Calu3 (cell line): ENCODE measurements at regions not wholly inside any gene's neighbourhood (a gene's known extent, or its start where the extent isn't known, plus 50 kb on each side); places are given as distances from the start of the nearest gene placed in this dataset.

Experiments
- BruUV-seq: library from RNA; stranded (reverse); fragments of 400-500 nt; replicated peaks from 2 replicates; lab custom pipeline; 2021; lab: Mats Ljungman, UMichigan
- CTCF ChIA-PET: fragments of 300-600 bp; sonication (Branson Sonifier 250); formaldehyde crosslinking; loops from one replicate; lab custom pipeline; 2022; ENCODE audit warnings: antibody characterized with exemption; lab: Charles Lee
- DNase-seq: peaks from one replicate; pipeline ENCODE4 v3.0.0; 2022
- H3K27ac Mint-ChIP-seq: one replicate; pipeline ENCODE4 v1.8.0; 2022; ENCODE audit warnings: mixed read lengths; ENCODE audit not compliant: unreplicated experiment
- H3K27me3 Mint-ChIP-seq: one replicate; pipeline ENCODE4 v1.8.0; 2022; ENCODE audit warnings: mixed read lengths; ENCODE audit not compliant: unreplicated experiment
- H3K36me3 Mint-ChIP-seq: one replicate; pipeline ENCODE4 v1.8.0; 2022; ENCODE audit warnings: mild to moderate bottlenecking, moderate library complexity, mixed read lengths; ENCODE audit not compliant: insufficient read depth, unreplicated experiment
- H3K4me1 Mint-ChIP-seq: one replicate; pipeline ENCODE4 v1.8.0; 2022; ENCODE audit warnings: mild to moderate bottlenecking, low read depth, mixed read lengths; ENCODE audit not compliant: unreplicated experiment
- H3K4me3 Mint-ChIP-seq: one replicate; pipeline ENCODE4 v1.8.0; 2022; ENCODE audit warnings: mild to moderate bottlenecking, low read depth, moderate library complexity, mixed read lengths; ENCODE audit not compliant: unreplicated experiment
- H3K9me3 Mint-ChIP-seq: one replicate; pipeline ENCODE4 v1.8.0; 2022; ENCODE audit warnings: low read depth, mixed read lengths; ENCODE audit not compliant: unreplicated experiment
- intact Hi-C: fragments of 100-400 bp; cut with micrococcal nuclease; formaldehyde crosslinking; loops from one replicate; pipeline ENCODE4 v1.10.0; 2022; ENCODE audit not compliant: unreplicated experiment
- TF ChIP-seq, protein P1 (sequence below): fragments of 200-600 bp; IDR thresholded peaks from one replicate; pipeline ENCODE4 v1.8.0; 2022; ENCODE audit warnings: antibody characterized with exemption; ENCODE audit not compliant: unreplicated experiment

DNA sequence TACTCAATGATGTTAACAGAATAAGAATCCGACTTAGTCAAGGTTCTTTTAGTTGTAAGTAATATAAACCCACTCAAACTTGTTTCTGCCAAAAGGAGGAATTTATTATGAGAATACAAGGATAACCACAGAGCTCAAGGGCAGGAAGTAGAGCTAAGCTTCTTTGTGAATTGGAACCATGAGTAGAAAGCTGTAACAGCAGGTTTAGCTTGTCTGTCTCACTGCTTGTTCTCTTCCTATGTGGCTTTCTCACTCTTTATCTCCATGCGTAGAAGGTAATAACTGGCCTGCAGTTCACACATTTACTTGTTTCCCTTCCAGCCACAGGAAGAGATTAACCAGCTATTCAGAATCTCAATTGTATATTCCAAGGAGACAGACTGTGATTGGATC is 378.3 kb downstream of the PPP1R2C start:
- BruUV-seq = no TSS peak
- TF ChIP-seq, protein P1, sequence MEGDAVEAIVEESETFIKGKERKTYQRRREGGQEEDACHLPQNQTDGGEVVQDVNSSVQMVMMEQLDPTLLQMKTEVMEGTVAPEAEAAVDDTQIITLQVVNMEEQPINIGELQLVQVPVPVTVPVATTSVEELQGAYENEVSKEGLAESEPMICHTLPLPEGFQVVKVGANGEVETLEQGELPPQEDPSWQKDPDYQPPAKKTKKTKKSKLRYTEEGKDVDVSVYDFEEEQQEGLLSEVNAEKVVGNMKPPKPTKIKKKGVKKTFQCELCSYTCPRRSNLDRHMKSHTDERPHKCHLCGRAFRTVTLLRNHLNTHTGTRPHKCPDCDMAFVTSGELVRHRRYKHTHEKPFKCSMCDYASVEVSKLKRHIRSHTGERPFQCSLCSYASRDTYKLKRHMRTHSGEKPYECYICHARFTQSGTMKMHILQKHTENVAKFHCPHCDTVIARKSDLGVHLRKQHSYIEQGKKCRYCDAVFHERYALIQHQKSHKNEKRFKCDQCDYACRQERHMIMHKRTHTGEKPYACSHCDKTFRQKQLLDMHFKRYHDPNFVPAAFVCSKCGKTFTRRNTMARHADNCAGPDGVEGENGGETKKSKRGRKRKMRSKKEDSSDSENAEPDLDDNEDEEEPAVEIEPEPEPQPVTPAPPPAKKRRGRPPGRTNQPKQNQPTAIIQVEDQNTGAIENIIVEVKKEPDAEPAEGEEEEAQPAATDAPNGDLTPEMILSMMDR = no peak
- Mint-ChIP-seq H3K4me3 (no peak overlapping the region), H3K4me1 (no peaks in the 10 kb centered on the region), H3K27me3 (peaks cover 8% of the 10 kb centered on the region), H3K9me3 (peaks cover 2% of the 10 kb centered on the region), H3K27ac (no peak overlapping the region), H3K36me3 (no peaks in the 10 kb centered on the region)
- no peak for DNase-seq
- CTCF ChIA-PET = no interaction called here
- intact Hi-C loops = no loop called here

DNA sequence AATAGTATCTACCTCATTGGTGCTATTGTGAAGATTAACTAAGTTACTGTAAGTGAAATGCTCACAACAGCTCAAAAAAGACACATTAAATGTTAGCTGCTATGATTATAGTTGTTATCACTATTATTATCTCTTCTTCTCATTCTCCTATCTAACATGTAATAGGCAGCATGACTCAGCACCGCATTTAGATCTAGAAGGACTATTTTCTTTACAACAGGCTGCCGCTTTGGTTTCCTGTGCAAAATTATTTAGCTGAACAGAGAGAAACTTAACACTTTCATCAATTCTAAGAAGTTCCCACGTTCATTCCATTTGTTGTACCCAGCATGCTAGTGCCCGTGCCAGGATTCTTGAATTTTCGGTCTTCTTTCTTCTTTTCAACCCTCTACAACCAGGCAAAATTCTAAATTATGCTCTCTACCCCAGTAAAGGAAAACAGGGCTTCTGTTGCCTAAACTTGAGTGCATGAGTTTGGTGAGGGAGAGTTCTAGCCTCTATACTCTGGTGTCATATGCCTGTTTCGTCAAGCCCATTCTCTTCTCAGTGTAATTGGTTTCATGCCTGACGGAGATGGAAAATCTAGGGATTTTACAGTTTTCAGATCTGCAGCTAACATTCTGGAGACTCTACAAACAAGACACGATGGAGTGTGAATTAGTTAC is 378.9 kb downstream of the PPP1R2C start:
- H3K36me3 Mint-ChIP-seq = no peaks in the 10 kb centered on the region
- H3K4me1 Mint-ChIP-seq = no peaks in the 10 kb centered on the region
- no TSS peak for BruUV-seq
- intact Hi-C loops = no loop called here
- CTCF ChIA-PET = no interaction called here
- H3K27me3 Mint-ChIP-seq = peaks cover 8% of the 10 kb centered on the region
- TF ChIP-seq, protein P1 = no peak
- H3K4me3 Mint-ChIP-seq = no peak overlapping the region
- no peak for DNase-seq
- H3K27ac Mint-ChIP-seq = no peak overlapping the region
- H3K9me3 Mint-ChIP-seq = peaks cover 2% of the 10 kb centered on the region

DNA sequence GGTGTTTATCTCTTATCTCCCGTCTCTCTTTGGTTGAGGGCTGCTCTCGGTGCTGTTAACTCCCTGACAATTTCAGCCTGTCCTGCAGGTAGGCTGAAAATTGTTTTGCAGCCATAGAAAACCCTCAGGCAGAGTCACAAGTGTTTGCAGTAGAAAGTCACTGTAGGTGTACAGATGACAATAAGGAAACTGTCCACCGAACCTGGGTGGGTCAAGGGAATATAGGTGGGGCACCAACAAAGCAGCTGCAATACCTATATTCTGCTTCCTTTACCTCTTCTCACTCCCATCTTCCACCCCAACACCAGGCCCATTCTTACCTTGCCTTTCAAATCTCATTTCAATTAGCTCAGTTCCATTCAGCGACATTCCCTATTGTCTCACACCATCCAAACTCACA is 381.8 kb downstream of the PPP1R2C start:
- no peaks in the 10 kb centered on the region for H3K36me3 Mint-ChIP-seq
- H3K4me3 Mint-ChIP-seq = no peak overlapping the region
- H3K27me3 Mint-ChIP-seq = no peaks in the 10 kb centered on the region
- CTCF ChIA-PET = no interaction called here
- H3K4me1 Mint-ChIP-seq = no peaks in the 10 kb centered on the region
- no peak for DNase-seq
- intact Hi-C loops = no loop called here
- no TSS peak for BruUV-seq
- H3K9me3 Mint-ChIP-seq = no peaks in the 10 kb centered on the region
- TF ChIP-seq, protein P1 = no peak
- no peak overlapping the region for H3K27ac Mint-ChIP-seq

DNA sequence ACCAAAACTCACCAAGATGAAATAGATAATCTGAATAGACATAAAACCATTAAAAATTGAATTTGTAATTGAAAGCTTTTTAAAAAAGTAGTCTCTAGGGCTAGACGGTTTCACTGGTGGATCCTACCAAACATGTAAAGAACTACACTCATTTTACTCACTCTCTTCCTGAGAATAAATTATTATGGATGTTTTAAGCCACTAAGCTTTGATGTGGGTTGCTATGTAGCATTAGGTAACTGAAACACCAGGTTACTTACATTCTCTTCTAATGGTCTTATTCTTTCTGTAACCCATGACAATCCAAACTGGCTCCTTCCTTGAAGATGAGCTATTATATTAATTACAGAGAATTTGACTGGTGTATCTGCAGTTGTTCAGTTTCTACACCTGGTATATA is 385.1 kb downstream of the PPP1R2C start:
- Mint-ChIP-seq H3K27ac (no peak overlapping the region), H3K9me3 (no peaks in the 10 kb centered on the region), H3K4me1 (no peaks in the 10 kb centered on the region), H3K4me3 (no peak overlapping the region), H3K36me3 (no peaks in the 10 kb centered on the region), H3K27me3 (no peaks in the 10 kb centered on the region)
- CTCF ChIA-PET = no interaction called here
- intact Hi-C loops = no loop called here
- TF ChIP-seq, protein P1 = no peak
- DNase-seq = no peak
- no TSS peak for BruUV-seq
